ENCODE measurements at regions not wholly inside any gene's neighbourhood (a gene's known extent, or its start where the extent isn't known, plus 50 kb on each side); places are given as distances from the start of the nearest gene placed in this dataset.

DNA sequence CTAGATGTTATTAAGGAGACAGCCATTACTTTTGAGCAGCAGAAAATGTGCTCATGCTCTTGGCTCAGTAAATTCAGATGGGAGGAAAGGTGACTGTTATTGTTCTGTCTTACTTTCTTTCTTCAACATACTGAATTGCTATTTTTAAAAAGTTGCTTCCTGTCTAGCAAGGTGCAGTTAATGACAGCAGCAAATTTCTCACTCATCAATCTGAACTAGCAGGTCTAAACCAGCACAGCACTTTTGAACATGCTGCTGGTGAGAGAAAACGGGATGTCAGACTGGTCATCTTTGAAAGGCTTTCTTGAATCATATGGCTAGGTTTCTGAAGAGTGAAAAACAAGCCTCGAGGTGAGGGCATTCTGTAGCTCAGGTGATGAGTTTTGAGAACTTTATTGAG, 384.7 kb downstream of the MFSD1 start:
- no peak for DNase-seq (ENCODE audit: low read depth, low spot score)
- ChIA-PET CTCF (no interaction called here), POLR2A (no interaction called here)
- TF ChIP-seq, protein P1, sequence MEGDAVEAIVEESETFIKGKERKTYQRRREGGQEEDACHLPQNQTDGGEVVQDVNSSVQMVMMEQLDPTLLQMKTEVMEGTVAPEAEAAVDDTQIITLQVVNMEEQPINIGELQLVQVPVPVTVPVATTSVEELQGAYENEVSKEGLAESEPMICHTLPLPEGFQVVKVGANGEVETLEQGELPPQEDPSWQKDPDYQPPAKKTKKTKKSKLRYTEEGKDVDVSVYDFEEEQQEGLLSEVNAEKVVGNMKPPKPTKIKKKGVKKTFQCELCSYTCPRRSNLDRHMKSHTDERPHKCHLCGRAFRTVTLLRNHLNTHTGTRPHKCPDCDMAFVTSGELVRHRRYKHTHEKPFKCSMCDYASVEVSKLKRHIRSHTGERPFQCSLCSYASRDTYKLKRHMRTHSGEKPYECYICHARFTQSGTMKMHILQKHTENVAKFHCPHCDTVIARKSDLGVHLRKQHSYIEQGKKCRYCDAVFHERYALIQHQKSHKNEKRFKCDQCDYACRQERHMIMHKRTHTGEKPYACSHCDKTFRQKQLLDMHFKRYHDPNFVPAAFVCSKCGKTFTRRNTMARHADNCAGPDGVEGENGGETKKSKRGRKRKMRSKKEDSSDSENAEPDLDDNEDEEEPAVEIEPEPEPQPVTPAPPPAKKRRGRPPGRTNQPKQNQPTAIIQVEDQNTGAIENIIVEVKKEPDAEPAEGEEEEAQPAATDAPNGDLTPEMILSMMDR (IDR thresholded peaks at IDR 0.05; ENCODE audit: insufficient read depth, low read length, missing control alignments): no peak
- H3K4me3 ChIP-seq (ENCODE audit: low read depth, low read length): no peak overlapping the region

DNA sequence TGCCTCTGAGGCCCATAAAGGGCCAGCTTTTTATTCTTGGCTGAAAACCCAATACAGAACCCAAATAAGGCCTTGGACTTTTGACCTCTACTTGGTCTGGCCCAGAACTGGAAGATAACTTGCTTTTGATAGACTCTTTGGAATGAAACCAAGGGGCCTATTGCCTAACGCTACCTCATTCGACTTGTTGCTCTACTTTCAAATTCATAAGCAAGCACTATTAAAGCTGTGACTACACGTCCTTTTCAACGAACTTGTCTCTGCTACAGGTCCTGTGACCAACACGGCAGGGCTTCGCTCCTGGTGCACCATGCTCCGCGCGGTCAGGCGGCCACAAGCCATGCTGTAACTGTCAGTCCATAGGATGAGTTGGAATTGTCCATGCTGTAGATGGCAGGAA, 385.4 kb downstream of the MFSD1 start:
- ChIA-PET CTCF (interaction anchor here (0.6 kb wide), 1 partner anchor 18 kb away, joined by 3 read pairs; no protein-coding TSS in a partner anchor), POLR2A (no interaction called here)
- no peak overlapping the region for H3K4me3 ChIP-seq (ENCODE audit: low read depth, low read length)
- TF ChIP-seq, protein P1 (IDR thresholded peaks at IDR 0.05; ENCODE audit: insufficient read depth, low read length, missing control alignments): no peak
- DNase-seq (ENCODE audit: low read depth, low spot score): no peak

DNA sequence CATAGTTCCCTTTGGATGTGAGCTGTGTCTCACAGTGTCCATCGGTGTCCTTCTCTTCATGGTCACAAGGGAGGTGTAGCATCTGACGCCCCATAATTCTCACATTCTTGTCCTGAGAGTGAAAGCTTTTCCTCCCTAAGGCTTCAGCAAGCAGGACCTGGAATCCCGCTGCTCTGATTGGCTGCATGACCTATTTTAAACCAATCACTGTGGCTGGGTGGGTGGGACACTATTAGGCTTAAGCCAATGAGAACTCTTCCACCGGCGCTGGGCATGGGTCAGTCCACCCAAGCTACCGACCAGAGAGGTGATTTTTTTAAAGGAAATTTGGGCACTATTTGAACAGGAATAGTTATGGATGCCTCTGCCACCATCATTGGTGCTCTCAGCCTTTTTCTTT, 385.9 kb downstream of the MFSD1 start:
- CTCF ChIA-PET: interaction anchor here (0.6 kb wide), 1 partner anchor 18 kb away, joined by 3 read pairs; no protein-coding TSS in a partner anchor
- POLR2A ChIA-PET: no interaction called here
- DNase-seq (ENCODE audit: low read depth, low spot score): no peak
- no peak overlapping the region for H3K4me3 ChIP-seq (ENCODE audit: low read depth, low read length)
- TF ChIP-seq, protein P1 (IDR thresholded peaks at IDR 0.05; ENCODE audit: insufficient read depth, low read length, missing control alignments): no peak

DNA sequence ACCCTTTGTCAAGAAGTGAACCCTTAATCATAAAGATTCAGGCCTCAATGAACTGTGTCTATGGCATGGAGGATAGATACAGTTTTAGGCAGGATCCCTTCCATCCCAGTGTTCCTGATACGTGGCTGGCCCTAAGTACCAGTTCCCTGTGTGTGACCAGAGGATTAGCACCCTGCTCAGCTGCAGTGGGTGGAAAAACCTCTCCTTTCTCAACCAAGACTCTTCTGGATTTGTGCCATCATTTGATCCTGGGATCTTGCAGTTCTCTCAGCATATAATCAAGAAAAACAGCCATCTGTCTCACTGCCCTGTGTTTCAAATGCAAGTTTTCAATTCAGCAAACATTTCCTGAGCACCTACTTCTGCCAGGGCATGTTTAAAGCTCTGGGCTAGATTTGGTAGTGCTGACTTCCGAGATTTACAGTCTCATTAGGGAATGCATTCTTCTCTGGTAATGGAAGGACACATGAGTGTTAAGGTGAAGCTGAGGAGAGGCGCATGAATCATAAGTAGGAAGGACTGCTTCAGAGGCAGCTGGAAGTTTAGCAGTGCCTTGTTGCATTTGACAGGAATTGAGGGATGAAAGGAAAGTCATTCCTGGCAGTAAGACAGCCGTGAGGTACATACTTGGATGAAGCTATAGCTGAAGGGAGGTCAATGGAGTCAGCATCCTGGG, 388.3 kb downstream of the MFSD1 start:
- H3K4me3 ChIP-seq (ENCODE audit: low read depth, low read length): no peak overlapping the region
- DNase-seq (ENCODE audit: low read depth, low spot score): peak; percentile 16
- TF ChIP-seq, protein P1 (IDR thresholded peaks at IDR 0.05; ENCODE audit: insufficient read depth, low read length, missing control alignments): no peak
- CTCF ChIA-PET: interaction anchor here (0.9 kb wide), 1 partner anchor 272 kb away, joined by 3 read pairs; no protein-coding TSS in a partner anchor
- POLR2A ChIA-PET: interaction anchor here (0.9 to 1.0 kb wide), 2 partner anchors 19 to 108 kb away, joined by 4 to 5 read pairs; no protein-coding TSS in a partner anchor

DNA sequence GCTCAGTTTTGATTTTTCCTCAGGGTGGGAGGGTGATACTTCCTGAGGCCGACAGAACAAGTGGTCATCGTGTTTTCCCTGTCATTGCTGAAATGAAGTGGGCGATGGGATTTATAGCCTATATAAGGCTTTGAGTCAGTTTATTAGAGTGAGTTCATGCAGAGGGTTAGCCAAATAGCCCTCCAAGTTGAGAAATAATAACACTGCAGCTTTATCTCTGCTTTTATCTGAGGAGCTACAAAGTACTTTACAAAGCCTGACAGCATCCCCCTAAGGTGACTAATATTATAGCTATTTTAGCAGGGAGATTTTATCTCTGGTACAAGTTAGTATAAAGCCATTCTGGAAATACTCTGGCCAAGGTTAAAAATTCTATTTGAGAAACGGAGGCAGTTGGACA, 389.6 kb downstream of the MFSD1 start:
- peak; percentile 46 for DNase-seq (ENCODE audit: low read depth, low spot score)
- CTCF ChIA-PET: interaction anchor here (1.1 kb wide), 1 partner anchor 9 kb away, joined by 3 read pairs; no protein-coding TSS in a partner anchor
- TF ChIP-seq, protein P1 (IDR thresholded peaks at IDR 0.05; ENCODE audit: insufficient read depth, low read length, missing control alignments): no peak
- no peak overlapping the region for H3K4me3 ChIP-seq (ENCODE audit: low read depth, low read length)
- POLR2A ChIA-PET: interaction anchor here (0.9 to 1.0 kb wide), 2 partner anchors 9 to 21 kb away, joined by 3 to 12 read pairs; no protein-coding TSS in a partner anchor

DNA sequence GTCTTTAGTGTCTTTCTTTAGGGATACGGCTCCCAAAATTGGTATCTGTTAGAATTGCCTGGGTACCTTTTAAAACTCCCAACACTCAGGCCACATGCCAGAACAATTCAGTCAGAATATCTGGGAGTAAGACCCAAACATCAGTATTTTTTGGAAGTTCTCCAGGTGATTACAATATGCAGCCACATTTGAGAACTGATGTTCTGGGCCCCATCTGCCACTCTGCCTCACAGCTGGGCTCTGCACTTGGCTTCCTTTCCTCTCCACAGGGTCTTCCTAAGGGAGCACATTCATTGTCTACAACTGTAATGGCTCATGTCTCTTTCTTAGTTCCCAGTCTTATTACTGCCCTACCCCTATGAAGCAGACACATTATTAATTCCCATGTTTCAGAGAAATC, 394.5 kb downstream of the MFSD1 start:
- CTCF ChIA-PET: no interaction called here
- DNase-seq (ENCODE audit: low read depth, low spot score): no peak
- no peak overlapping the region for H3K4me3 ChIP-seq (ENCODE audit: low read depth, low read length)
- POLR2A ChIA-PET: no interaction called here
- TF ChIP-seq, protein P1 (IDR thresholded peaks at IDR 0.05; ENCODE audit: insufficient read depth, low read length, missing control alignments): no peak

All from AG04449 (cell line).